GM18868 (cell line): ENCODE measurements at regions not wholly inside any gene's neighbourhood (a gene's known extent, or its start where the extent isn't known, plus 50 kb on each side); places are given as distances from the start of the nearest gene placed in this dataset.
"Not testable (repeated sequence)": the region's sequence is repeated elsewhere in the genome, so short reads cannot be mapped to it uniquely, and the experiment has no call there.

Source experiments
- ATAC-seq: cut with Tn5 transposase; IDR thresholded peaks from one replicate; pipeline ENCODE4 v1.9.1; 2021; ENCODE audit warnings: mild to moderate bottlenecking, moderate library complexity; ENCODE audit not compliant: unreplicated experiment

GRCh38 chr7:106530183-106530582 lies 130.8 kb downstream of the CCDC71L start:
- ATAC-seq: not testable (repeated sequence)

DNA sequence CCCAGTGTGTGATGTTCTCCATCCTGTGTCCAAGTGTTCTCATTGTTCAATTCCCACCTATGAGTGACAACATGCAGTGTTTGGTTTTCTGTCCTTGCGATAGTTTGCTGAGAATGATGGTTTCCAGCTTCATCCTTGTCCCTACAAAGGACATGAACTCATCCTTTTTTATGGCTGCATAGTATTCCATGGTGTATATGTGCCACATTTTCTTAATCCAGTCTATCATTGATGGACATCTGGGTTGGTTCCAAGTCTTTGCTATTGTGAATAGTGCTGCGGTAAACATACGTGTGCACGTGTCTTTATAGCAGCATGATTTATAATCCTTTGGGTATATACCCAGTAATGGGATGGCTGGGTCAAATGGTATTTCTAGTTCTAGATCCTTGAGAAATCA lies 134.3 kb downstream of the CCDC71L start:
- ATAC-seq: not testable (repeated sequence)

DNA sequence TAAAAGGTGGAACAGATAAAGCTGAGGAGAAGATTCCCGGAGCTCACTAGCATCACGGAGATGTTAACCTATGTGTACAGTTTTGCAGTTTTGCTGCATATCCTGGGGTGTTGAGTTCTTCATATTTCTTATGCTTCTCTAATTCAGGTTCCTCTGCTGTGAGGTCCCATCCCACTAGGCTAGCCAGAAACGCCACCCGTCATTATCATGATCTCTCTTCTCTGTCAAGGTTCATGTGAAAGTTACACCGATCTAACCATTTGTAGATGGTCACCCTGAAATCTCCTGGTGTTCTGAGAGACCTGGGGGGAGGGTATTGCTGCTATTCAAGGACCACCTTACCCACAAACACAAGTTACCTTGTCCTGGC lies 136.3 kb downstream of the CCDC71L start:
- no peak for ATAC-seq

DNA sequence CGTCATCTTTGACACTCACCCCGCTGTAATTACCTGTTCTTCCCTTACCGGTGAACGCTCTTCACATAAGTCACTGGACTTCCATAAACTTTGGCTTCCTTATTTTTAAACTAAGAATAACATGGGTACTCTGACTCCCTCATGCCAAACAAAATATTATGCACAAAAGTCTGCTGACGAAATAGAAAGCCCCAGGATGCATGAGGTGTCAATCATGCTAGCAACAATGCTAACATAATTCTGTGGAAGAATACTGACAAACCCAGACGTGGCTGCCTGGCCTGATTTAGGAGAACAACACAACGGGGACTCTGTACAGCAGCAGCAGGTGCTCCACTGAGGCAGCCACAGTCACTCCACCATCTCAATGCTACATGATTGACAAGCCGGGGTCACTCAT lies 137.5 kb downstream of the CCDC71L start:
- no peak for ATAC-seq

GRCh38 chr7:106522696-106523095 lies 138.3 kb downstream of the CCDC71L start:
- no peak for ATAC-seq

DNA sequence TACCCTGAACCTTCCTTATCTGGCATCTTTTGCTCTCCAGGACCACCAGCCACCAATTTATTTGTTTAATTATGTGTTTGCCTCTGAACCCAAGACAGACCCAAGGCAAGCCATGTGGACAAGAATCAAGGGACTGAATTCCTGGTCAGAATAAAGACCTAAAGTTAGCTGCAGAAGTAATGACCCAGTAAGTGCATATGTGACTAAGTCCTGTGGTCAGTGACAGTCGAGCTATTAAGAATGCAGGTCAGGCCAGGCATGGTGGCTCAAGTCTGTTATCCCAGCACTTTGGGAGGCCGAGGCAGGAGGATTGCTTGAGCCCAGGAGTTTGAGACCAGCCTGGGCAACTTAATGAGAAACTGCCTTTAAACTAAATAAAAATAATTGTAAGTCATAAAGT lies 139.4 kb downstream of the CCDC71L start:
- ATAC-seq: no peak

DNA sequence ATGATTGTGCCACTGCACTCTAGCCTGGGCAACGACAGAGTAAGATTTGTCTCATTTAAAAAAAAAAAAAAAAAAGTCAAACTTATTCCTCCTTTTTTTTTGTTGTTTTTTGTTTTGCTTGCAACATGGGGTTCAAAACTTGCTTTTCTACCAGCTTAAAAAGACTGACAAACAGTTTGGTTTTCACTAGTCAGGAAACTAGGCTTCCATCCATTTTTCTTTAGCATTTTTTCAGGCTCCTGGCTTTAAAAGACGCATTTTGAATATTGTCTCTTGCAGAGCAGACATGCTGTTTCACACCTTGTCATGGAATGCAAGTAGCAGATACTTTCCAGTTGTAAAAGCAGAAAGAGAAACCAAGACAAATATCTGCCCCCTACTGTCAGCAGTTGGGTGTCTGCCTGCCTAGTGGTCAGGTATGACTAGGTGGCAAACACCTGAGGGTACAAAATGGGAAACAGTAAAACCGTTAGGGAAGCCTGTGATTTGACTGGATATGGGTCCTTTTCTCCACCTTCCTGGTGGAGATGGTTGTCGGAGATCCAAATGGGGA lies 139.9 kb downstream of the CCDC71L start:
- no peak for ATAC-seq

GRCh38 chr7:106518967-106519366 lies 142.0 kb downstream of the CCDC71L start:
- ATAC-seq: no peak

GRCh38 chr7:106518239-106518638 lies 142.7 kb downstream of the CCDC71L start:
- ATAC-seq: no peak

DNA sequence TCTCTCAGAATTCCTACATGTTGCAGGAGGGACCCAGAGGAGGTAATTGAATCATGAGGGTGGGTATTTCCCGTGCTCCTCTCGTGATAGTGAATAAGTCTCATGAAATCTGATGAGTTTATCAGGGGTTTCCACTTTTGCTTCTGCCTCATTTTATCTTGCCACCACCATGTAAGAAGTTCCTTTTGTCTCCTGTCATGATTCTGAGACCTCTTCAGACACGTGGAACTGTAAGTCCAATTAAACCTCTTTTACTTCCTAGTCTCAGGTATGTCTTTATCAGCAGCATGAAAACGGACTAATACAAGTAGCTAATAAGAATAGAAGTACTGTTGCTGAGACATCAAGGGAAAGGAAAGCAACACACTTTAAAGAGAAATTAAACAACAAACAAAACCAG lies 143.4 kb downstream of the CCDC71L start:
- no peak for ATAC-seq

DNA sequence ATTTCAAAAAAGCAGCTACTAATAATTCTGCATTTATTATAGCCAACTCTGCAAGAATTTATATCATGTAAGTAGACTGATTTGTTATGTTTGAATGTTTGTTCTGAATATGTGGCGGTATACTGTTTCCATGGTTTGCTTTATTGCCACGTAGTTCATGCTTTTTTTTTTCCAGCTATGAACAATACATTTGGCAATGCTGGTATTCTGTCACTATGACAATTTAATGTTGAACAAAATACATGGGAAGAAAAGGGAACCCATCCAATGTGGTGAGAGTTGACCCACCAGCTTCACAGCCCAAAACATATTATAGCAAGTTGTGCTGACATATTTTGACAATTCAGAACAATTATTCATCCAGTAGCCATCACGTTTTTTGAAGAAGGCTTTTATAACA lies 145.6 kb downstream of the CCDC71L start:
- ATAC-seq: no peak

GRCh38 chr7:106514881-106515280 lies 146.1 kb downstream of the CCDC71L start:
- no peak for ATAC-seq

DNA sequence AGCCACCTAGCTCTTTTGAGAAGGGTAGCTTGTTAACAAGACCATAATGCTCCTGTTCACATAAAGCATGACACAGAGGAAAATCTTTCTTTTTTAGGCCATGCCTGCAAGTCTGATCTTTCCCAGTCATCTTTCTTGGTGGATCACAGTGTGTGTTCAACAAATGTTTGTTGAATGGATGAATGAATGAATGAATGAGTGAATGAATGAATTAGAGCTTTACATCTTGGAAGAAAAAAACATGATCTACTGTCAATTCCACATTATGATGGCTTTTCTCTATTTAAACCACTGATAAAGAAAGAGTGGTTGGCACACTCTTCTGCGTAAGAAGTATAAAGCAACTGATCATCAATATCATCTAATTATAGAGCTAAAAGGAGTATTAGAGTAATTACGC lies 148.7 kb downstream of the CCDC71L start:
- no peak for ATAC-seq

GRCh38 chr7:106504645-106505044 lies 156.3 kb downstream of the CCDC71L start:
- no peak for ATAC-seq

DNA sequence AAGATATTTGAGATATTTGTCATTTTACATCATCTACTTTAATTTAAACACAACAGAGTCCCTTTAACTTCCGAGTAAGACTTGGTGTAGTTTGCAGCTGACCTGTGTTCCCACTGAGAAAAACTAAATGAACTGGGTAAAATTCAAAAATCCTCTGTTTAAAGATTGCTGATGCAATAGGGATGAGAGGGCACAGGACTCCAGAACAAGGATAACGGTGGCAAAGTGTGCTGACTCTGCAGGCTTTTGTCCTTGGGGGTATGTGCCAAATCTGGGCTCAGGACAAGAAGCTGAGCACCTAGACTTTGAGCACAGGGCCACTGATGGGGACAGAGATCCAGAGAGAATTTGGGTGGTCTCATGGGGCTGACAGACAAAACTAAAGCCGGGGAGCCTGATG lies 156.8 kb downstream of the CCDC71L start:
- no peak for ATAC-seq

- ATAC-seq: no peak
These were observed 157.3 kb downstream of the CCDC71L start for GRCh38 chr7:106503626-106504025.

GRCh38 chr7:106501605-106502580 lies 159.1 kb downstream of the CCDC71L start:
- ATAC-seq: no peak

DNA sequence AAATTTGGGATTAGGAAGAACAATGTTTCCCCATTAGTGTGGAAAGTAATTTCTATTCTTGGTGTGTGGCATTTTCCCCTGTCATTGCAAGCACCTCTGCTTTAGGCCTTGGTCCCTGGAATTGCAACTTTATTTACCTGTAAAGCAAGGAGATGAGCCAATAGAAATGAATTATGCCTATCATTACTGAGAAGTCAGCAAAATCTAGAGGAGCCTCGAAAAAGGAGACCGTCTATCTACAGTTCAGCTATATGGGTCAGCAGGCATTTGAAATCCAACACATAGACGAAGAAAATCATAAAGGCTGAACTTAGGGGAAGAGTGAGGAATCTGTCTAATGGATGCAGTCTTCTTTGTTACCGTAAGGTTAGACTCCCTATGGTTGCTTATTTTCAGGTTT lies 161.1 kb downstream of the CCDC71L start:
- ATAC-seq: no peak

DNA sequence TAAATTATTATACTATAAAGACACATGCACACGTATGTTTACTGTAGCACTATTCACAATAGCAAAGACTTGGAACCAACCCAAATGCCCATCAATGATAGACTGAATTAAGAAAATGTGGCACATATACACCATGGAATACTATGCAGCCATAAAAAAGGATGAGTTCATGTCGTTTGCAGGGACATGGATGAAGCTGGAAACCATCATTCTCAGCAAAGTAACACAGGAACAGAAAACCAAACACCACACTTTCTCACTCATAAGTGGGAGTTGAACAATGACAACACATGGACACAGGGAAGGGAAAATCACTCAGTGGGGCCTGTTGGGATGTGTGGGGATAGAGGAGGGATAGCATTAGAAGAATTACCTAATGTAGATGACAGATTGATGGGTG lies 163.0 kb downstream of the CCDC71L start:
- not testable (repeated sequence) for ATAC-seq

DNA sequence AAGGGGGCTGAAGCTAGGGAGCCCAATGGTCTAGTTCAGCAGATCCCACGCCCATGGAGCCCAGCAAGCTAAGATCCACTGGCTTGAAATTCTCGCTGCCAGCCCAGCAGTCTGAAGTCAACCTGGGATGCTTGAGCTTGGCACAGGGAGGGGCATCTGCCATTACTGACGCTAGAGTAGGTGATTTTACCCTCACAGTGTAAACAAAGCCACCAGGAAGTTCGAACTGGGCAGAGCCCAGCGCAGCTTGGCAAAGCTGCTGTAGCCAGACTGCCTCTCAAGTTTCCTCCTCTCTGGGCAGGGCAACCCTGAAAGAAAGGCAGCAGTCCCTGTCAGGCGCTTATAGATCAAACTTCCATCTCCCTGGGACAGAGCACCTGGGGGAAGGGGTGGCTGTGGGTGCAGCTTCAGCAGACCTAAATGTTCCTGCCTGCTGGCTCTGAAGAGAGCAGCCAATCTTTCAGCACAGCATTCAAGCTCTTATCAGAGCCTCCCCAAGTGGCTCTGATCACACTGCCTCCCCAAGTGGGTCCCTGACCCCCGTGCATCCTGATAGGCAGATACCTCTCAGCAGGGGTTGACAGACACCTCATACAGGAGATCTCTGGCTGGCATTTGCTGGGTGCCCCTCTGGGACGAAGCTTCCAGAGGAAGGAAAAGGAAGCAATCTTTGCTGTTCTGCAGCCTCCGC lies 167.8 kb downstream of the CCDC71L start:
- ATAC-seq: no peak

- ATAC-seq: no peak
These were observed 172.5 kb downstream of the CCDC71L start for GRCh38 chr7:106488465-106488864.

DNA sequence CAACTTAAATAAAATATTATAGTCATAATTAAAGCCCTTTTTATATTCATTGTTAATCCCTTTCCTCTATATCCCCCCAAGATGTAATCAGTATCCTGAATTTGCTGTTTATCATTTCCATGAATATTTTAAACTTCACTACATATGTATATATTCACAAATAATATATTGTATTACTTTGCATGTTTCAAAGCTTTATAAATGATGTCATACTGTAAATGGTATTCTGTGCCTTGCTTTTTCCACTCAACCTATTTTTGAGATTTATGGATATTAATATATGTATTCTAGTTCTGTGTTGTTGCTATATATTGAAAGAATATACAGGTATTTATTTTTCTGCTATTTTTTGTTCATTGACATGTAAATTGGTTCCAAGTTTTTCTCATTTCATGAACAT lies 173.1 kb downstream of the CCDC71L start:
- no peak for ATAC-seq
